DND-41 (cell line): ENCODE measurements at regions not wholly inside any gene's neighbourhood (a gene's known extent, or its start where the extent isn't known, plus 50 kb on each side); places are given as distances from the start of the nearest gene placed in this dataset.

Experiments
- ATAC-seq: fragments of 200-7000 bp; cut with Tn5 transposase; 3 replicates; pipeline ENCODE4 v1.9.1; 2021; ENCODE audit warnings: low read depth; ENCODE audit not compliant: insufficient read depth
- DNase-seq: peaks from one replicate; pipeline ENCODE4 v3.0.0-alpha.2; 2020
- H2AFZ ChIP-seq: 2 replicates; pipeline ENCODE4 v1.6.0; 2012; ENCODE audit warnings: low read depth, low read length
- H3K27ac ChIP-seq: 2 replicates; pipeline ENCODE4 v1.5.1; 2012; ENCODE audit warnings: low read length, inconsistent platforms
- H3K27me3 ChIP-seq: fragments of 200-600 bp; sonication (generic); 2 replicates; pipeline ENCODE4 v1.6.0; 2012; ENCODE audit warnings: low read length, mild to moderate bottlenecking, inconsistent platforms; ENCODE audit not compliant: insufficient read depth, poor library complexity
- H3K36me3 ChIP-seq: 2 replicates; pipeline ENCODE4 v1.5.1; 2012; ENCODE audit warnings: low read length, inconsistent platforms; ENCODE audit not compliant: insufficient read depth
- H3K4me1 ChIP-seq: 2 replicates; pipeline ENCODE4 v1.5.1; 2012; ENCODE audit warnings: mild to moderate bottlenecking, low read length; ENCODE audit not compliant: insufficient read depth
- H3K4me2 ChIP-seq: 2 replicates; pipeline ENCODE4 v1.6.0; 2012; ENCODE audit warnings: mild to moderate bottlenecking, moderate library complexity, low read length, inconsistent platforms; ENCODE audit not compliant: insufficient read depth
- H3K4me3 ChIP-seq, 2 experiments: fragments of 200-600 bp in 1 of 2; shearing (Covaris generic) in 1 of 2; 2 replicates each; pipeline ENCODE4 v1.5.1; 2012 to 2016; ENCODE audit warnings: inconsistent platforms in 2 of 2, low read length in 2 of 2, mild to moderate bottlenecking in 2 of 2, low read depth in 1 of 2, moderate library complexity in 1 of 2
- H3K79me2 ChIP-seq: 2 replicates; pipeline ENCODE4 v1.6.0; 2012; ENCODE audit warnings: low read length, inconsistent platforms; ENCODE audit not compliant: insufficient read depth
- H3K9ac ChIP-seq: 2 replicates; pipeline ENCODE4 v1.6.0; 2012; ENCODE audit warnings: low read depth, mild to moderate bottlenecking, inconsistent platforms, low read length, moderate library complexity
- H3K9me3 ChIP-seq: 2 replicates; pipeline ENCODE4 v1.5.1; 2012; ENCODE audit warnings: low read length, moderate library complexity, mild to moderate bottlenecking, inconsistent platforms; ENCODE audit not compliant: insufficient read depth, severe bottlenecking
- H4K20me1 ChIP-seq: 2 replicates; pipeline ENCODE4 v1.6.0; 2012; ENCODE audit warnings: low read length; ENCODE audit not compliant: insufficient read depth
- EZH2 ChIP-seq: IDR thresholded peaks from 3 replicates; pipeline ENCODE4 v1.6.1; 2012; ENCODE audit warnings: borderline replicate concordance, low read depth, mild to moderate bottlenecking, moderate library complexity, low read length, inconsistent platforms; ENCODE audit not compliant: severe bottlenecking
- TF ChIP-seq, protein P1 (sequence below): IDR thresholded peaks from 2 replicates; pipeline ENCODE4 v1.5.1; 2012; ENCODE audit warnings: borderline replicate concordance, low read length, moderate library complexity, mild to moderate bottlenecking; ENCODE audit not compliant: poor library complexity, severe bottlenecking; ENCODE audit errors: extremely low read depth

DNA sequence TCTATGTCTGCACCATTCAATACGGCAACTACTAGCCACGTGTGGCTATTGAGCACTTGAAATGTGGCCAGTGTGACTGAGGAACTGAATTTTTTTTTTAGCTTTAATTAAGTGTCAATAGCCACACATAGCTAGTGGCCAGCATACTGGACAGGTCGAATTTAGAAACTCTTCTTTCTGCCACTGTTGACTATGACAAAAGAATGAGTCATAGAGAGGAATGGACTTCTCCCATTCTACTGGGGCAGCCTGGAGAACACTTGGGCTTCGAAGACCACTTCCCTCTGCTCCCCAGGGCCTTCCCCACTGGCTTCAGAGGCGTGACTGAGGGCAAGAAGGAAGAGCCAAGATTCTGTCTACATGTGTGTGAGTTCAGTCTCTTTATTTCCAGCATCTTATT lies 137.5 kb downstream of the SNX10 start:
- Histone ChIP-seq H3K4me2 (no peak overlapping the region), H3K9ac (no peak overlapping the region), H3K27me3 (peaks cover 3% of the 10 kb centered on the region), H4K20me1 (no peaks in the 10 kb centered on the region), H3K4me3 (no peak overlapping the region), H3K79me2 (no peaks in the 10 kb centered on the region), H3K9me3 (no peaks in the 10 kb centered on the region), H3K27ac (no peak overlapping the region), H2AFZ (no peak overlapping the region), H3K36me3 (no peaks in the 10 kb centered on the region), H3K4me1 (no peaks in the 10 kb centered on the region)
- no peak for DNase-seq
- no peak for ATAC-seq
- TF ChIP-seq, protein P1, sequence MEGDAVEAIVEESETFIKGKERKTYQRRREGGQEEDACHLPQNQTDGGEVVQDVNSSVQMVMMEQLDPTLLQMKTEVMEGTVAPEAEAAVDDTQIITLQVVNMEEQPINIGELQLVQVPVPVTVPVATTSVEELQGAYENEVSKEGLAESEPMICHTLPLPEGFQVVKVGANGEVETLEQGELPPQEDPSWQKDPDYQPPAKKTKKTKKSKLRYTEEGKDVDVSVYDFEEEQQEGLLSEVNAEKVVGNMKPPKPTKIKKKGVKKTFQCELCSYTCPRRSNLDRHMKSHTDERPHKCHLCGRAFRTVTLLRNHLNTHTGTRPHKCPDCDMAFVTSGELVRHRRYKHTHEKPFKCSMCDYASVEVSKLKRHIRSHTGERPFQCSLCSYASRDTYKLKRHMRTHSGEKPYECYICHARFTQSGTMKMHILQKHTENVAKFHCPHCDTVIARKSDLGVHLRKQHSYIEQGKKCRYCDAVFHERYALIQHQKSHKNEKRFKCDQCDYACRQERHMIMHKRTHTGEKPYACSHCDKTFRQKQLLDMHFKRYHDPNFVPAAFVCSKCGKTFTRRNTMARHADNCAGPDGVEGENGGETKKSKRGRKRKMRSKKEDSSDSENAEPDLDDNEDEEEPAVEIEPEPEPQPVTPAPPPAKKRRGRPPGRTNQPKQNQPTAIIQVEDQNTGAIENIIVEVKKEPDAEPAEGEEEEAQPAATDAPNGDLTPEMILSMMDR: no peak
- no peak for TF ChIP-seq EZH2

DNA sequence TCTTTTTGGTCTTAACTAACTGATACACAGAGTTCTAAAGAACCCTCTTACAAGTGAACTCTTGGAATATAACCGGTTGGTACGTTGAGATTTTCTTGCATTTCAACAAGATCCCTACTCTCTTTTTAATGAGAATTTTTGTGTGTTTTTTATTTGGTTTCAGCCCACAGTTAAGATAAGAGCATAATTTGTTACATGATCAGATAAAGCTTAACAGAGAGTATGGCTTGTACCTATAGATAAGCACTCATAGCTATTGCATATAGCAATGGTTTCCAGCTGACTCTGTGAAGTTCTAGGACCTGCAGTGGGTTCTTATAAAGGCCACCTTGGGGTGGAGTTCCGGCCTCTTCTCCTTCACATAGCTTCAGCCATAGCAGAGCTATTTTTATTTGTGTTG lies 143.3 kb downstream of the SNX10 start:
- no peaks in the 10 kb centered on the region for H3K79me2 ChIP-seq
- no peak overlapping the region for H3K4me2 ChIP-seq
- DNase-seq: no peak
- no peak for TF ChIP-seq EZH2
- TF ChIP-seq, protein P1: no peak
- ATAC-seq: no peak
- H2AFZ ChIP-seq: no peak overlapping the region
- no peaks in the 10 kb centered on the region for H4K20me1 ChIP-seq
- H3K4me1 ChIP-seq: no peaks in the 10 kb centered on the region
- no peaks in the 10 kb centered on the region for H3K36me3 ChIP-seq
- H3K27ac ChIP-seq: no peak overlapping the region
- H3K27me3 ChIP-seq: peaks cover 3% of the 10 kb centered on the region
- H3K4me3 ChIP-seq: no peak overlapping the region
- no peak overlapping the region for H3K9ac ChIP-seq
- H3K9me3 ChIP-seq: no peaks in the 10 kb centered on the region

DNA sequence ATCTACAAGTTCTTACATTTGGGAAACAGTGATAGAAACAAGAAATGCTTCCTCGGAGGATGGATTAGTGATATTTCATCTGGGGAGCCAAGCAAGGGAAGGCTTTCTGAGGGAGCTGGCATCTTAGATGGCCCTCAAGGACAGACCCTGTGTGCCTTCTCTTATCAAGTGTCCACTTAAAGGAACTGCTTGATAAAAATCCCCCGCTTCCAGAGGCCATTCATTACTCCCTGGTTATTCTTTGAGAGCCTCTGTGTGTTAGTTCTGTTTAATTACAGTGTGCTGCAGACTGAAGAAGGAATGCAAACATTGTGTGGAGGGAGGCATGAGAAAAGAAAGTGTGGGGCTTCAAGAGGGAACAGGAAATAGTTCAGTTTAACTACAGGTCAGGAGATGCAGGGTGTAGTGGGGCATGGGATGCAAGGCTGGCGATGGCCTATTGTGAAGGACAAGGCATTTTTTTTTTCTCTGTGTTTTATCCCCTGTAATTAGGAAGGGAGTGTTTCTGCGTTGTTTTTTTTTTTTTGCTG lies 145.4 kb downstream of the SNX10 start:
- ATAC-seq (no peak), DNase-seq (no peak)
- Histone ChIP-seq H3K4me2 (no peak overlapping the region), H3K27me3 (peaks cover 11% of the 10 kb centered on the region), H3K4me1 (no peaks in the 10 kb centered on the region), H3K79me2 (no peaks in the 10 kb centered on the region), H3K4me3 (no peak overlapping the region), H4K20me1 (no peaks in the 10 kb centered on the region), H2AFZ (no peak overlapping the region), H3K36me3 (no peaks in the 10 kb centered on the region), H3K27ac (no peak overlapping the region), H3K9ac (no peak overlapping the region), H3K9me3 (no peaks in the 10 kb centered on the region)
- TF ChIP-seq EZH2: no peak
- TF ChIP-seq, protein P1: no peak

DNA sequence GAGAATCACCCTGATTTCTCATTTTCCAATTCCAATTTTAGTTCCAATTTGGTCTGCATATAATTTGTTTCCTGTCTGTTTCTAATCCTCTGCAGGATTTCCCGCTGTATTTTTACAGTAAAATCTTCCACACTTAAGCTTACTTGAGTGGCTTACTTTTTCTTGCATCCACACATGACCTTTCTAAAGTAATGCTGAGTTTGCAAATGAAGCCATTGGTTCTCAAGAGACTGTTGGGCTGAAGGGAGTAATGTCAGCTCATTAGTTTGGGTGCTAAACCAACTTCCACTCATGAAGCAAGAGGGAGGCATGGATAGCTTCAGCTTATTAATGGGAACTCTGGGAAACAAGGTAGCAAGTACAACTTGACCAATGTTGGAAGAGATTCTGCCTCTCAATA lies 146.4 kb downstream of the SNX10 start:
- TF ChIP-seq, protein P1: no peak
- no peak for TF ChIP-seq EZH2
- no peak for ATAC-seq
- no peak overlapping the region for H2AFZ ChIP-seq
- no peaks in the 10 kb centered on the region for H4K20me1 ChIP-seq
- H3K27me3 ChIP-seq: peaks cover 11% of the 10 kb centered on the region
- H3K36me3 ChIP-seq: no peaks in the 10 kb centered on the region
- H3K79me2 ChIP-seq: no peaks in the 10 kb centered on the region
- no peak overlapping the region for H3K4me2 ChIP-seq
- H3K9me3 ChIP-seq: no peaks in the 10 kb centered on the region
- no peak overlapping the region for H3K27ac ChIP-seq
- no peaks in the 10 kb centered on the region for H3K4me1 ChIP-seq
- H3K9ac ChIP-seq: no peak overlapping the region
- no peak overlapping the region for H3K4me3 ChIP-seq
- no peak for DNase-seq
